Spleen (tissue), 7 donors: ENCODE measurements at regions not wholly inside any gene's neighbourhood (a gene's known extent, or its start where the extent isn't known, plus 50 kb on each side); places are given as distances from the start of the nearest gene placed in this dataset.

Experiments used
- POLR2A ChIP-seq, 3 donors: fragments of 450-650 bp; IDR thresholded peaks; one replicate each; pipeline ENCODE4 v1.5.1; 2017; ENCODE audit warnings: antibody characterized with exemption in 3 of 3, mild to moderate bottlenecking in 1 of 3
- POLR2AphosphoS5 ChIP-seq, 3 donors: sonication (generic); formaldehyde crosslinking; IDR thresholded peaks; one replicate each; pipeline ENCODE4 v1.5.1; 2017; ENCODE audit warnings: antibody characterized with exemption in 3 of 3
- TF ChIP-seq, protein P1 (sequence below), 11 experiments: fragments of 200-600 bp in 7 of 11; fragments of 450-650 bp in 4 of 11; sonication (generic) in 4 of 11; IDR thresholded peaks in 8 of 11; conservative IDR thresholded peaks in 3 of 11; 1 replicate in 7 of 11; 2 replicates in 4 of 11; pipeline versions ENCODE4 v1.4.0 to v1.8.0; 2016 to 2021; ENCODE audit warnings: antibody characterized with exemption in 11 of 11, inconsistent platforms in 4 of 11, mild to moderate bottlenecking in 1 of 11
- donor health status: DM: no; HTN: no; CAD: no; lungs with moderate emphysema.
- donor health status: DM: no; HTN: no; CAD: no.
- donor health status: DM: no; HTN: no; CAD: no.

DNA sequence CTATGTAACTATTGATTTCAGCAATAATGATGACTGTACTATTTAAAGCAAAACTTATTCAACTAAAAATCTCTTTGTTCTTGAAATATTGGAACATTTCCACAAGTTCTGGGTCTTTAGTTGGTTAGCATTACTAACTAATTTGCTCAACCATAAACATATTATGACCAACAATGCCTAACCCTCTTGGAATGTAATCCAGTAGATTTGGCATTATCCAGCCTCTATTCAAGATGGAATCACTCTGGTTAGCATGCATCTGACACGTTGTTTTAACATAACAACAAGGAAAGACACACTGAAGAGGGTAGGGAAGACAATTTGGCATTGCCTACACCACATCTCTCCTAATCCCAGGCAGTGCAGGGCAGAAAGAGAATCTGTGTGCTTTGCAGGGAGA, 941.3 kb upstream of the PCDH20 start:
- TF ChIP-seq POLR2A (IDR thresholded peaks at IDR 0.05) (no peak), POLR2AphosphoS5 (IDR thresholded peaks at IDR 0.05) (no peak)
- TF ChIP-seq, protein P1, sequence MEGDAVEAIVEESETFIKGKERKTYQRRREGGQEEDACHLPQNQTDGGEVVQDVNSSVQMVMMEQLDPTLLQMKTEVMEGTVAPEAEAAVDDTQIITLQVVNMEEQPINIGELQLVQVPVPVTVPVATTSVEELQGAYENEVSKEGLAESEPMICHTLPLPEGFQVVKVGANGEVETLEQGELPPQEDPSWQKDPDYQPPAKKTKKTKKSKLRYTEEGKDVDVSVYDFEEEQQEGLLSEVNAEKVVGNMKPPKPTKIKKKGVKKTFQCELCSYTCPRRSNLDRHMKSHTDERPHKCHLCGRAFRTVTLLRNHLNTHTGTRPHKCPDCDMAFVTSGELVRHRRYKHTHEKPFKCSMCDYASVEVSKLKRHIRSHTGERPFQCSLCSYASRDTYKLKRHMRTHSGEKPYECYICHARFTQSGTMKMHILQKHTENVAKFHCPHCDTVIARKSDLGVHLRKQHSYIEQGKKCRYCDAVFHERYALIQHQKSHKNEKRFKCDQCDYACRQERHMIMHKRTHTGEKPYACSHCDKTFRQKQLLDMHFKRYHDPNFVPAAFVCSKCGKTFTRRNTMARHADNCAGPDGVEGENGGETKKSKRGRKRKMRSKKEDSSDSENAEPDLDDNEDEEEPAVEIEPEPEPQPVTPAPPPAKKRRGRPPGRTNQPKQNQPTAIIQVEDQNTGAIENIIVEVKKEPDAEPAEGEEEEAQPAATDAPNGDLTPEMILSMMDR (IDR thresholded peaks at IDR 0.05 in 8 of 11, conservative IDR thresholded peaks at IDR 0.05 in 3 of 11), result no peak
